NCI-H1105 (cell line): ENCODE measurements at regions not wholly inside any gene's neighbourhood (a gene's known extent, or its start where the extent isn't known, plus 50 kb on each side); places are given as distances from the start of the nearest gene placed in this dataset.
"Not testable (repeated sequence)": the region's sequence is repeated elsewhere in the genome, so short reads cannot be mapped to it uniquely, and the experiment has no call there.

ENCODE experiments used
- DNase-seq: peaks from one replicate; lab custom pipeline; 2025; lab: John Stamatoyannopoulos, UW

DNA sequence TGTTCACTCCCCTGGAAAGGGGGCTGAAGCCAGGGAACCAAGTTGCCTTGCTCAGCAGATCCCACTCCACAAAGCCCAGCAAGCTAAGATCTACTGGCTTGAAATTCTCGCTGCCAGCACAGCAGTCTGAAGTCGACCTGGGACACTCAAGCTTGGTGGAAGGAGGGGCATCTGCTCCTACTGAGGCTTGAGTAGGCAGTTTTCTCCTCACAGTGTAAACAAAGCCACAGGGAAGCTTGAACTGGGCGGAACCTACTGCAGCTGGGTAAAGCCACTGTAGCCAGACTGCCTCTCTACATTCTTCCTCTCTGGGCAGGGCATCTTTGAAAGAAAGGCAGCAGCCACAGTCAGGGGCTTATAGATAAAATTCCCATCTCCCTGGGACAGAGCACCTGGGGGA, 495.0 kb downstream of the USP25 start:
- not testable (repeated sequence) for DNase-seq

GRCh38 chr21:16239659-16240265, 510.0 kb downstream of the USP25 start:
- DNase-seq, result no peak

- DNase-seq, result no peak
These were observed 511.2 kb downstream of the USP25 start for GRCh38 chr21:16241016-16241415.

DNA sequence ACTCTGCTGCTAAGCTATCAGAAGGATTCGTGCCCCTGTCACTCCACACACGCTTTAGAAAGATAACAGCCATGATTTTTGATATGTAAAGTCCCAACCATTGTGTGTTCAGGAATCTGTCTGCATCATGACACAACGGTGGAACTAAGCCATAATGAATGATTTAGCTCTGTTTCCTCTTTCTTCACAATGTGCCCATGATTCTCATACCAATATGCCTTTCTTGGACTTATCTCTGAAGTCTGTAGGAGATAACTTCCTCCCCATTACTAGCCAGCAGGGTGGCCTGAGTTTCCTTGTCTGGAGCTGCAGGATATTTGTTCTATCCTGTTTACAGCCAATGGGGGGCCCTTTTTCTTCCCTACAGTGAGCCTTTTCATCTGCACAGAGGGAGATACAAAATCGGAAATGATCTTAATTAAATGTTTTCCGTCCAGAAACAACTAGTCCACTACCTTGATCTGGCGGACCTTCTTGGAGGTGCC, 511.7 kb downstream of the USP25 start:
- no peak for DNase-seq

GRCh38 chr21:16243396-16243795, 513.6 kb downstream of the USP25 start:
- no peak for DNase-seq

DNA sequence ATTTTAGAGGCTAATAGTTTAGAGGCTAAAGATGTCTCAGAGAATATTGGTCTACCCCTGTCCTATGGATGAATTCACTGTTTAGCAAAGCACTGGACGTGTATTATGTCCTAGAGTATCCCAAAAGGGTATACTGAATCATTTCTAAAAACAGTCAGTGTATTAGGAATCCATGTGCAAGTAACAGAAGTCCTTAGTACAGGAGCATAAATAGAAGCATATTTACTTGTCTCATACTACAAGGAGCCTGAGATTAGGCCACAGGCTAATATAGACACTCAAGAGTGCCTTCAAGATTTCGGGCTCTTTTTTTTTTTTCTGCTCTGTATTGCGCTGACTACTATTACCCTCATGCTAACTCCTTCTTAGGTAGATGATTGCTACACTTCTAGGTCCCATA, 518.9 kb downstream of the USP25 start:
- no peak for DNase-seq

DNA sequence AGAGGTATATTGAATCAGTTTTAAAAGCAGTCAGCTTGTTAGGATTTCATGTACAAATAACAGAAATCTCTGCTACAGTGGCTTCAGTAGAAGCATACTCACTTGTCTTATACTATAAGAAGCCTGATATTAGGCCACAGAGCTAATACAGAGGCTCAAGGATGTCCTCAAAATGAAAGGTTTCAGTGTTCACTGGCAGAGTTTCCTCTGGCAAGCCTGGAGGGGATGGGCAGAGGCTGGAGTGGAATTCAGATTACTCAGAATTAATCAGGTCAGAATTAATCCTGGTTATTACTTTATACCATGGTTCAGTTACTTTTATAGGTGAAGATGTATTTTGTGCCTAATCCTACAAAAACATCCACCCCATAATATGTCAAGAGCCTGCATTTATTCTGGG, 520.5 kb downstream of the USP25 start:
- DNase-seq, result no peak

DNA sequence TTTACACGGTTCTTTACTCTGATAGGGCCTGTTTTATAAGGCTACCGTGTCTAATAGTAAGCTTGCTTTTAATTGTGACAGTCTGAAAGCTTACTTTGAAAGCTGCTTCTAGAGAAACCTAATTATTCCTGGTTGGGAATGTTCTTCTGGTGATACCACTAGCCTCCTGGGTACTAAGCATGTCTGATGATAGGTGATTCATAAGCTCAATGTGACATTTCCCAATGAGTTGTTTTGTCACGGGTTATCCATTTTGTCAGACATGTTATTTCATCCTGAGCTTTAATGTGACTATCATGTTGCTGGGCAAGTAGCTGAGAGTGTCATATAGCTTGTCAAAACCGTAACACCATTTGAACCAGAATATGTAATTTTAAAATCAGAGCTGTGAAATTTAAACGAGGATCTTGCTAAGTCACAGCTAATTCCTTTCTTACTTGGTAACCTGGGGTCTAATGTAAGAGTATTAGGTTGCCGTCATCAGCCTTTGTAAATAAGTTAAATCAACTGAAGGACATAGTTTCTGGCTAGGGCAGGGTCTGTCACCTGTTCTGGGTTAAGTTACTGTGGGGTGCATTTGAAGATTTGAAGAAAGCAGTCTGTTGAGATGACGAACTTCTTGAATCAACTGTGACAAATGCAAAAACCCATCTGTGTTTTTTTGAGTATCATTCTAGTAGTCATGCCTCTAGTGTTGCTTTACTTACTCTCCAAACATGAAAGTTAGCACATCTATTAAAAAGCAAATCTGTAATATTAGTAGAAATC, 529.2 kb downstream of the USP25 start:
- no peak for DNase-seq

- DNase-seq, result no peak
These were observed 532.3 kb downstream of the USP25 start for GRCh38 chr21:16262091-16262490.

DNA sequence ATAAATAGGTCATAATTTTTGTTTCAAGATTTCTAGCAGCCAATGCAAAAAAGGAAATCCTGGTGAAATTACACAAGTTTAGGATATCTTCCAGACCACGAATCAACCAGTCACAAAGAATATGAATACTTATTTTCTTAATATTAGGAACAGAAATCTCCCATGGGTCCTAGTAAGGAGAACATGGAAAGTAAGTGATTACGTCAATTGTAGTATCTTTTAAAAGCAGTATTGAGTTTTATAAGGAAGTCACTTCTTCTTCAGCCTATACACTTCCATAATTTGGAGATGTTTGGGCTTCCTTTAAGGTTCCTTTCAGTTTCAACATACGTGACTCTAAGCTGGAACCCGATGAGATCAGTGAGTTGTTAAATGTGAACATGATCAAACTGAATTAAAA, 534.5 kb downstream of the USP25 start:
- no peak for DNase-seq

DNA sequence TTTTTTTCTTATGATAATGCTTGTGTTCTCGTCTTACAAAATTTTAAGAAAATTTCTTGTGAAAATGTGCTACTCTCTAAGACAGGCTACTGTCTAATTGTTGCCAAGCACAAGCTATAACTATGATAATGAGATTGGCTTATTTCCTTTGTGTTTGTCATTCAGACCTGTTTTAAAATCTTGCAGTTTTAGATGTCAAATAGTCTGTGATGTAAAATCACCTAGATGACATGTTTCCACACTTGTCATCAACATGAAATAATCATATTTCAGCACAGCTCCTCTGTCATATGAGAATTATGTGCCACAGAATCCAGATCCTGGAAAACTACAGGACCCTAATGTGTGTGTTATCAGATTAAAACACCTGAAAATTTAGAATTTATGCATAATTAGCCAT, 539.7 kb downstream of the USP25 start:
- no peak for DNase-seq

- no peak for DNase-seq
These were observed 550.2 kb downstream of the USP25 start for GRCh38 chr21:16279731-16280581.

- DNase-seq, result no peak
These were observed 550.9 kb downstream of the USP25 start for GRCh38 chr21:16280686-16281091.

DNA sequence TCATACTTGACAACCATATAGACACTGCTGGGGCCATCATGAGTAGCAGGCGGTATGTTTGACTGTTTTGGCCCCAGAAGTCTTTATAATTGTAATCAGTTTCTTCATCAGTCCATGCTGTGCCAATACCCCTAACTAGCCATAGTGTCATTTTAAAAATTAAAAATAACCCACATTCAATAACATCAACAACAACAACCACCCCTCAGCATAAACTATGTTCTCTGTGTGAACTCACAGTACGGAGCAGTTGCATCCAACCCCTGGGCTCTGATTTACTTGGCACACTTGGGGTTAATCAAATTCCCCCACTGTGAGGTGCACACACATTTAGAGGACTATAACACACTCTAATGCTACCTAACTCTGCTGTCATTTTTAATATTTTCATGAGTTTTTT, 553.7 kb downstream of the USP25 start:
- DNase-seq, result no peak

DNA sequence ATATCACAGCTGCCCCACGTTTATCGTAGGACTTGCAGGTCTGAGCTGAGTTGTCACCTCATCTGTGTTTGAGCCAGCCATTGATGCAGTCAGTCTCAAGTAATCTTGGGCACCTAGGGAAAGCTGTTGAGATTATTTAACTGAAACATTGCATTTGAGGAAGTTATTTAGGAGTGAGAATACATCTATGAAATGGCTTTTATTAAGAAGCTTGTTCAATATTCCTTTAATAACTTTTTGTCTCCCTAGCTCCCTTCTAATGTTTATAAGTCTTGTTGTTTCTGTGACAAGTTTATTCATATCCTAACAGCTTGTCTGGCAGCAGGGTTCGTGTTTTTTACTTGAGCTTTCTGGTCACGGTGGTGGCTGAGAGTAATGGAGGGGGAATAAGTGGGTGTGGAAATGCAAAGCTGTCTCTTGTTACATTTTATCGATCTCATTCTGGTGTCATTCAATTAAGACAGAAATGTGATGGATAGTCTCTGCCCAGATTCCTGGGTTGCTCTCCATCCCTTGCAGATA, 555.9 kb downstream of the USP25 start:
- no peak for DNase-seq

DNA sequence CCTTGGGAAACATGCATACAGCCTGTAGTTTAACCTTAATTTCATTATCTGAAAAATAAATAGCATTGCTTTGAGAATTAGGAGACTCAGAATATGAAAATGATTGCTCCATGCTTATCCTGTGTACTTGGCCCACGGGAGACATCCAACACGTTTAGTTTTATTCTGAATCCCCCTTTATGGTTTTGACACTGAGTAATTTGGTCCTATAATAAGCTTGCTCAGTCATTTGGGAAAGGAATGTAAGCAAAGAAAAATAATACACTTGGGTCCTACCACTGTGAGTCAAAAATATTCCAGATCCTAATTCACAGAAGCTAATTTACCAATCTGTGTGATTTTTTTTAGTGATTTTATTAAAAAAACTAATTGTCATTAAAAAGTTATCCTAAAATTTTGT, 557.3 kb downstream of the USP25 start:
- no peak for DNase-seq

DNA sequence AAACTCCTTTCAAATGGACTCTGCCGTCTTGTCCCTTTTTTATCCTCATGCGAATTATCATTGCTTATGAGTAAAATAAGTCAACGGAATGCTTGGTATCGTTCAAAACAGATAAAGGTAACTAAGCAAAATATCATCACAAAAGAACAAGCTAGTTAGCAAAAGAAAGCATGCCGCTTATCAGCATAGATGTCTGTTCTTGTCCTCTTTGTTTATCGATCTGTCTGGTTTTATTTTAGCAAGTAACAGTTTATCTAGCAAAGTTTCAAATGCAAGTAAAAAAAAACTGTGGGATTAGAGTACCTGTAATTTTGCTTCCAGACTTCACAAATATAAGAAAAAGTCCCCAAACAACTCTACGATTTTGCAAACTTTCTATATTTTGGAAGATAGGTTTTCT, 561.5 kb downstream of the USP25 start:
- DNase-seq, result no peak

DNA sequence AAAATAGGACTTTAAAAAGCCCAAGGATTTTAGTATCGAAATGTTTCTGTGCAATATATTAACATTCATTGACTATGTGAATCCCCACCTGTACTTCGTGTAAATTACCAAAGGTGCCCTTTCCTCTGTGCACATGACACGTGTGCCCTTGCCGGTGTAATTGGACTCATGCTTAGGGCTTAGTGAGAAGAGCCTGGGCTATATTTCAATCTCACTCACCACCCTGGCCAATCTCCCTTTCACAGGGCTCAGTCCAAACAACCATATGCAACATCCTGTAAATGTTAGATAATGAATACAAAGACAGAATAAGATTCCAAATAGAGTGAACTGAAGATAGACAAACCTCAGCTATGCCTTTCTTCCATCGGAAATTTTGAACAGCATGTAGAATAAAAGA, 564.3 kb downstream of the USP25 start:
- DNase-seq, result no peak

DNA sequence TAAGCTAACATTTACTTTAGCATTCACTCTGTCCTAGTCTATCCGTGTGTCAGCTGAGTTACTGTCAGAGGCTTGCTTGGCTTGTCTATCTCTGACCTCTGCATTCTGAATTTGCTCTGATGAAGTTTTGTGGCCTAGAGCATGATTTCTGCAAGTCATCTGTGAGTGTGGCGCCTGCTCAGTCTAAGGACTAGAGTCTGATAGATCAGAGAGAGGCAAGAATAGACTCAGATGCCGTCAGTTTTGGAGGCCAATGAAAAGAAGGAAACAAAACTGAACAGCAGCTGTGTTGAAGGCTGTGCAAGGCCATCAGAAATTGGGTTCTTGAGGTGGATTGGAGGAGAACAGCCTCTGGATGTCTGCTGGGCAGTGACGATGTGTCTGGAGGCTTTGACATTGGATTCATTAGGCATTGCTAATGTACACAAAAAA, 573.1 kb downstream of the USP25 start:
- no peak for DNase-seq

DNA sequence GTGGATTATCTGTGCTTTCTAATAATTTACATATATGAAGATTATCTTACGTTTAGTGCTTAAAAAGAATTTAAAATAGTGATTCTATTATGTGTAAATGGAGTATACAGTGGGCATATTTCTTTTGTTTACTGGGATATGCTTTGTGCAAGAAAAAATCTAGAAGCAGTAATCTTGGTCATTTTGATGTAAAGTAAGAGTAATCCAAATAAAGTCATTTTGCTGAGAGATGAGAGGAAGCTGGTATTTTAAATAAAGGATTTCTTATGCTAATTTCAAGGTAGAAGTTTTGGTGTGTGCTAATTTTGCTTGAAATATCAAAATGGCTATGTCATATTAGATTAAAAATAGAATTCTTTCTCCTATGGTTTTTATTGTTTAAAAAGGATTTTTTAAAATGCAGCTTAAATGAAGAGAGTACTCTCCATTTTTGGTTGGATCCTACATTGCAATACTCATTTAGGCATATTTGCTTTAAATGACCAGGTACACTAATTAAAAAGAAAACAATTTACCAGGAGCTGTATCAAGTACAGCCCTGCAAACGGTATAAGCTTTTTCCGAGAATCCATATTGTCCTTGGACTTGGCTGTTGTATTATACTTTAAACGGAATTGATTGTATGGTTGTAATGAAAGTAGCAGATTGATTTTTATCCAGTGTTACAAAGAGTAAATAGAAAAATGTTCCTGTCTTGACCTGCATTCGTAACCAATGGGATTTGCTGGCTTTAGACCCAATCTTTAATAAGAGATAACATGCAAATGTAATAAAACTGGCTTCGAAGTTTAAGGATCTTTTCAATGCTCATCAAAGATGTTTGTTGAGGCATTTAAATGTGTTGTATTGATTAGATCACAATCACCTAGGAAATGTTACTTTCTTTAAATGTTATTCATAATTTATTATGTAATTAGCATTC, 574.7 kb downstream of the USP25 start:
- no peak for DNase-seq

GRCh38 chr21:16305686-16306085, 575.9 kb downstream of the USP25 start:
- DNase-seq, result no peak
